H1 (cell line): ENCODE measurements at regions not wholly inside any gene's neighbourhood (a gene's known extent, or its start where the extent isn't known, plus 50 kb on each side); places are given as distances from the start of the nearest gene placed in this dataset.

Source experiments
- CTCF ChIA-PET: fragments of 300-600 bp; sonication (Branson Sonifier 250); formaldehyde crosslinking; loops from one replicate; lab custom pipeline; 2021; ENCODE audit not compliant: partially characterized antibody; lab: Charles Lee
- POLR2A ChIA-PET: fragments of 300-600 bp; sonication (Branson Sonifier 250); formaldehyde crosslinking; loops from one replicate; lab custom pipeline; 2021; ENCODE audit warnings: inconsistent platforms; ENCODE audit not compliant: partially characterized antibody; lab: Charles Lee
- DNase-seq, 2 experiments: peaks; one replicate each; pipeline versions ENCODE4 v3.0.0 to v3.0.0-alpha.2; 2010 to 2022; ENCODE audit warnings: low spot score in 2 of 2, low read depth in 1 of 2, mixed read lengths in 1 of 2
- FAIRE-seq: peaks from 2 replicates; lab custom pipeline; 2011; peaks lifted over from hg19 to GRCh38; lab: Jason Lieb, UNC
- H2AFZ ChIP-seq: 2 replicates; pipeline ENCODE4 v1.8.1; 2012; ENCODE audit warnings: low read length, inconsistent platforms
- H2AK5ac ChIP-seq: 2 replicates; pipeline ENCODE4 v1.6.1; 2013; ENCODE audit warnings: low read depth, low read length
- H2BK120ac ChIP-seq: replicated peaks from 2 replicates; pipeline ENCODE3; 2013; ENCODE audit warnings: low read depth, low read length, inconsistent platforms
- H2BK12ac ChIP-seq: 2 replicates; pipeline ENCODE4 v1.6.1; 2013; ENCODE audit warnings: low read depth, low read length
- H2BK15ac ChIP-seq: 2 replicates; pipeline ENCODE4 v1.6.1; 2013; ENCODE audit warnings: low read length
- H2BK20ac ChIP-seq: 2 replicates; pipeline ENCODE4 v1.6.1; 2013; ENCODE audit warnings: low read length
- H2BK5ac ChIP-seq: 2 replicates; pipeline ENCODE4 v1.6.1; 2013; ENCODE audit warnings: low read depth, low read length
- H3K14ac ChIP-seq: 2 replicates; pipeline ENCODE4 v1.6.1; 2013; ENCODE audit warnings: inconsistent platforms; ENCODE audit not compliant: insufficient read length
- H3K18ac ChIP-seq: 2 replicates; pipeline ENCODE4 v1.6.1; 2013; ENCODE audit warnings: low read length; ENCODE audit errors: extremely low read depth
- H3K23ac ChIP-seq: 2 replicates; pipeline ENCODE4 v1.6.1; 2013; ENCODE audit warnings: inconsistent platforms; ENCODE audit not compliant: insufficient read length
- H3K23me2 ChIP-seq: 2 replicates; pipeline ENCODE4 v1.6.1; 2013; ENCODE audit warnings: low read depth, low read length
- H3K27ac ChIP-seq: 2 replicates; pipeline ENCODE4 v1.6.1; 2011; ENCODE audit warnings: low read depth, low read length, inconsistent platforms
- H3K27me3 ChIP-seq, 4 experiments: replicated peaks in 1 of 4; 1 replicate in 1 of 4; 2 replicates in 3 of 4; pipeline versions ENCODE4 v1.6.1 to v1.8.1; 2011 to 2013; ENCODE audit warnings: low read length in 3 of 4, mild to moderate bottlenecking in 3 of 4, inconsistent platforms in 2 of 4, mixed read lengths in 2 of 4, moderate library complexity in 1 of 4; ENCODE audit not compliant: control insufficient read depth in 3 of 4, insufficient read depth in 3 of 4; ENCODE audit errors: extremely low read depth in 1 of 4
- H3K36me3 ChIP-seq, 4 experiments: 2 replicates each; pipeline versions ENCODE4 v1.6.1 to v1.8.1; 2011 to 2013; ENCODE audit warnings: mild to moderate bottlenecking in 4 of 4, low read length in 3 of 4, moderate library complexity in 2 of 4, control low read depth in 1 of 4, inconsistent platforms in 1 of 4; ENCODE audit not compliant: insufficient read depth in 4 of 4, control insufficient read depth in 2 of 4
- H3K4ac ChIP-seq: replicated peaks from 2 replicates; pipeline ENCODE3; 2013; ENCODE audit warnings: low read length, low read depth, mixed read lengths, inconsistent platforms; ENCODE audit not compliant: insufficient read length
- H3K4me1 ChIP-seq, 4 experiments: replicated peaks in 1 of 4; 1 replicate in 1 of 4; 2 replicates in 3 of 4; pipeline versions ENCODE4 v1.6.1 to v1.8.1; 2011 to 2013; ENCODE audit warnings: low read length in 3 of 4, inconsistent platforms in 2 of 4, mixed read lengths in 1 of 4; ENCODE audit not compliant: insufficient read depth in 4 of 4, control insufficient read depth in 3 of 4
- H3K4me2 ChIP-seq, 2 experiments: 2 replicates each; pipeline versions ENCODE4 v1.6.1 to v1.8.1; 2011 to 2013; ENCODE audit warnings: low read depth in 2 of 2, low read length in 2 of 2, control low read depth in 1 of 2, inconsistent platforms in 1 of 2, mild to moderate bottlenecking in 1 of 2; ENCODE audit not compliant: insufficient read depth in 1 of 2
- H3K4me3 ChIP-seq, 4 experiments: fragments of 200-600, 300-600 bp in 1 of 4; sonication (generic), shearing (Covaris generic), sonication (Bioruptor Twin) in 1 of 4; 2 replicates each; pipeline versions ENCODE4 v1.5.1 to v1.8.1; 2011 to 2016; ENCODE audit warnings: low read length in 4 of 4, low read depth in 3 of 4, control low read depth in 2 of 4, inconsistent platforms in 2 of 4, mild to moderate bottlenecking in 2 of 4, mixed read lengths in 1 of 4, moderate library complexity in 1 of 4; ENCODE audit not compliant: insufficient read depth in 2 of 4; ENCODE audit errors: extremely low read depth in 1 of 4
- H3K56ac ChIP-seq: replicated peaks from 2 replicates; pipeline ENCODE3; 2013; ENCODE audit warnings: low read depth, mild to moderate bottlenecking, mixed read lengths, low read length, inconsistent platforms; ENCODE audit not compliant: insufficient read length
- H3K79me1 ChIP-seq: 2 replicates; pipeline ENCODE4 v1.6.1; 2013; ENCODE audit warnings: low read depth, low read length, control low read depth
- H3K79me2 ChIP-seq, 2 experiments: 2 replicates each; pipeline versions ENCODE4 v1.6.1 to v1.8.1; 2012 to 2013; ENCODE audit warnings: low read length in 2 of 2, mild to moderate bottlenecking in 2 of 2, inconsistent platforms in 1 of 2; ENCODE audit not compliant: insufficient read depth in 2 of 2, control insufficient read depth in 1 of 2
- H3K9ac ChIP-seq, 4 experiments: replicated peaks in 1 of 4; 1 replicate in 1 of 4; 2 replicates in 3 of 4; pipeline versions ENCODE4 v1.6.1 to v1.8.1; 2011 to 2013; ENCODE audit warnings: low read depth in 3 of 4, low read length in 3 of 4, control low read depth in 2 of 4, mild to moderate bottlenecking in 2 of 4, moderate library complexity in 2 of 4, inconsistent platforms in 1 of 4; ENCODE audit errors: extremely low read depth in 1 of 4
- H3K9me3 ChIP-seq, 2 experiments: 2 replicates each; pipeline versions ENCODE4 v1.6.1 to v1.8.1; 2012 to 2013; ENCODE audit warnings: mild to moderate bottlenecking in 2 of 2, moderate library complexity in 2 of 2, control low read depth in 1 of 2, inconsistent platforms in 1 of 2, low read depth in 1 of 2, low read length in 1 of 2, mixed read lengths in 1 of 2; ENCODE audit not compliant: insufficient read depth in 2 of 2
- H4K20me1 ChIP-seq, 2 experiments: replicated peaks in 1 of 2; 2 replicates each; pipeline versions ENCODE3 to v1.8.1; 2011 to 2013; ENCODE audit warnings: inconsistent platforms in 2 of 2, low read length in 2 of 2, mild to moderate bottlenecking in 1 of 2; ENCODE audit not compliant: insufficient read depth in 2 of 2, control insufficient read depth in 1 of 2
- H4K5ac ChIP-seq: 2 replicates; pipeline ENCODE4 v1.6.1; 2013; ENCODE audit warnings: low read length, low read depth, mixed read lengths, inconsistent platforms; ENCODE audit not compliant: insufficient read length
- H4K8ac ChIP-seq: 2 replicates; pipeline ENCODE4 v1.8.0; 2013; ENCODE audit warnings: mild to moderate bottlenecking, moderate library complexity, low read length, inconsistent platforms; ENCODE audit not compliant: insufficient read depth; ENCODE audit errors: extremely low read depth
- H4K91ac ChIP-seq: replicated peaks from 2 replicates; pipeline ENCODE3; 2013; ENCODE audit warnings: low read length, mixed read lengths, inconsistent platforms; ENCODE audit not compliant: insufficient read length
- EP300 ChIP-seq, 2 experiments: IDR thresholded peaks; 1 replicate in 1 of 2; 2 replicates in 1 of 2; pipeline ENCODE4 v1.6.1; 2011 to 2012; ENCODE audit warnings: low read depth in 2 of 2, low read length in 2 of 2, mild to moderate bottlenecking in 2 of 2, borderline replicate concordance in 1 of 2, inconsistent platforms in 1 of 2, moderate library complexity in 1 of 2
- JUN ChIP-seq: IDR thresholded peaks from 2 replicates; pipeline ENCODE4 v1.6.1; 2011; ENCODE audit warnings: low read depth, mild to moderate bottlenecking, improper control_type of control experiment, low read length
- POLR2A ChIP-seq, 2 experiments: IDR thresholded peaks; 1 replicate in 1 of 2; 2 replicates in 1 of 2; pipeline ENCODE4 v1.6.1; 2011; ENCODE audit warnings: low read depth in 2 of 2, low read length in 2 of 2, mild to moderate bottlenecking in 2 of 2; ENCODE audit errors: control extremely low read depth in 1 of 2
- ZNF274 ChIP-seq: IDR thresholded peaks from 2 replicates; pipeline ENCODE4 v1.7.0; 2012; ENCODE audit warnings: low read length, borderline replicate concordance; ENCODE audit errors: extremely low read depth
- WGBS, 2 experiments: shearing (Covaris generic) in 1 of 2; methylation state at CpG; one replicate each; pipeline versions ENCODE4 v1.1.6 to v1.1.7; 2013 to 2015; ENCODE audit warnings: low lambda C conversion rate in 2 of 2, mixed read lengths in 2 of 2, inconsistent platforms in 1 of 2, low coverage in 1 of 2, missing lambda C conversion rate in 1 of 2; ENCODE audit not compliant: insufficient replicate concordance in 2 of 2, insufficient coverage in 1 of 2, insufficient read length in 1 of 2; ENCODE audit errors: extremely low coverage in 1 of 2, missing lambda C conversion rate in 1 of 2; 5-methylcytosine and 5-hydroxymethylcytosine counted together

DNA sequence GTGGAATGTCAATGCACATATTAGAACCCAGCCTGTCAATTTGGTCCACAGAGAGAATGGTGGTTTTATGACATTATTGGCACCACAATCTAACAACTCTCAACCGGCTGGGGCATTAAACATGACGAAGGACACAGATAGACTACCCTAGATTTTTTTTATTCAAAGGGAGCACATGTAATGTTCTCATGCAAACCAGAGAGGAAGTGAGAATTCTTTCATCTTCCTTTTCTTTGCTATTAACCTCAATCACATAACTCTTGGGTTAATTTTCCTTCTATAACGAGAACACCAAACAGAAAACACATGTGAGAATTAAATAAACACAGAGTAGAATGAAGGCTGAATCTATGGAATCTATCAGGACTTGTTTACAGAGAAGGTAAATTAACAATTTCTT lies 94.9 kb upstream of the TNC start:
- Histone ChIP-seq H3K23me2 (no peaks in the 10 kb centered on the region), H2BK15ac (no peak overlapping the region), H3K4me3 (no peak overlapping the region), H3K4me1 (peaks cover 0 to 2% (median 0%) of the 10 kb centered on the region in 4 experiments; a peak in 1 of 7 replicates), H3K27ac (no peak overlapping the region), H3K4me2 (no peak overlapping the region), H4K5ac (no peak overlapping the region), H2BK5ac (no peak overlapping the region), H3K56ac (no peak overlapping the region), H4K91ac (no peak overlapping the region), H3K79me1 (no peaks in the 10 kb centered on the region), H2BK20ac (no peak overlapping the region), H3K4ac (no peak overlapping the region), H3K9ac (no peak overlapping the region), H3K27me3 (no peaks in the 10 kb centered on the region), H2BK120ac (no peak overlapping the region), H4K8ac (no peak overlapping the region), H3K14ac (no peak overlapping the region), H4K20me1 (no peaks in the 10 kb centered on the region), H2AK5ac (no peak overlapping the region), H3K23ac (no peak overlapping the region), H3K36me3 (no peaks in the 10 kb centered on the region), H2BK12ac (no peak overlapping the region), H3K79me2 (no peaks in the 10 kb centered on the region), H3K9me3 (no peaks in the 10 kb centered on the region), H3K18ac (no peak overlapping the region), H2AFZ (no peak overlapping the region)
- ChIA-PET POLR2A (no interaction called here), CTCF (no interaction called here)
- TF ChIP-seq JUN (no peak), POLR2A (IDR thresholded peaks at IDR 0.05; ENCODE audit: control extremely low read depth in 1 of 2, low read depth in 2 of 2, low read length in 2 of 2) (no peak), EP300 (IDR thresholded peaks at IDR 0.05; ENCODE audit: borderline replicate concordance in 1 of 2, low read depth in 2 of 2, low read length in 2 of 2) (no peak), ZNF274 (no peak)
- WGBS, 2 experiments = 80% methylated on average over 3 of the region's 3 CpGs; no CpG with 5 or more reads in 1 of the 2 experiments
- DNase-seq (no peak), FAIRE-seq (no peak)
